GM19395 (cell line): ENCODE measurements at regions not wholly inside any gene's neighbourhood (a gene's known extent, or its start where the extent isn't known, plus 50 kb on each side); places are given as distances from the start of the nearest gene placed in this dataset.
"Not testable (repeated sequence)": the region's sequence is repeated elsewhere in the genome, so short reads cannot be mapped to it uniquely, and the experiment has no call there.

Experiments
- ATAC-seq: cut with Tn5 transposase; IDR thresholded peaks from one replicate; pipeline ENCODE4 v1.9.1; 2021; ENCODE audit warnings: mild to moderate bottlenecking, moderate library complexity; ENCODE audit not compliant: unreplicated experiment

DNA sequence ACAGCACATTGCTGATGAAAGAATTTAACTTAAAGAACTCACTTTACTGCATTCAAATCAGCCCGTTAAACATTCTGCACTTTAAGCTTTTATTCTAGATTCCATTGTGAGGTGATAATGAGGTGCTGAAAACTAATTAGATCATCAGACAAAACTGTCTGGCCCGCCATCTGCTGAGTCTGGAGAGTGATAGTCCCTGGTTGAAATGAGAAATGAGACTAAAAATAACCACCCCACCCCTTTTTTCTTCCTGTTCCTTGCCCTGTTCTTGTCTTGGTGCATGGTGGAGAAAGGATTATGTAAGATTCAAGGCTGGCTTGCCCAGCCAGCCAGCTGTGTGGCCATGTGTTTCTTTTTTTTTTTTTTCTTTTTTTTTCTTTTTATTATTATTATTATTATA is 277.0 kb upstream of the COBL start:
- ATAC-seq, result no peak

DNA sequence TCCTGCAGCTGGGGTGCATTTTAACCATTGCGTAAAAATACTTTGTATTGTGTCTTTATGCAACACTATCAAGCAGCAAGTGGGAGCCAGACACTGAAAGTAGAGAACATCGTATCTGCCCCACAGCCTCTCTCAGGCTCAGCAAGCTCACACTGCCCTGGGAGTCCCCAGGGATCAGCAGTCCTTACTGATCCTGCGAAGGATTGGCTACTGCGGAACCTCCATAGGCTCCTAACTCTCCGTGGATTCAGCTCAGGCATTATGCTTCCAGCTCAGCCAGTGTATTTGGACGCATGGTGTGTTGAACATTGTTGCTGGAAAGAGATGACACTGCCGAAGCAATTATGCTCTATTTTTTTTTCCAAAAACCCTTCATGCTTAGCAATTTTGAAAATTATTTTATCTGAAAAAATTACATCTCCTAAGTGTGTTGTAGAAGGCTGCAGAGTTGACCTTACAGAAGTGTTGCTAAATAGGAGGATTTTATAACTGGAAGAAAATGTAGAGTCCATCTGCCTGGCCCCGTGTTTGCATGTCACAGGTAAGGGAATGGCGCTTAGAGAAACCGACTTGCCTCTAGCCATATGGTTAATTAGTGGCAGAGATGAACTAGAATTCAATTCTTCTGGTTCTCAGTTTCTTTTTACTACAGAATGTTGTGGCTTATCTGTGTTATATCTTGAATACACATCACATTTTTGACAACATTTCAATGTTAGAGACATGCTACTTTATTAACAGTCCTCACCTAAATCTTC is 276.4 kb upstream of the COBL start:
- ATAC-seq, result no peak

DNA sequence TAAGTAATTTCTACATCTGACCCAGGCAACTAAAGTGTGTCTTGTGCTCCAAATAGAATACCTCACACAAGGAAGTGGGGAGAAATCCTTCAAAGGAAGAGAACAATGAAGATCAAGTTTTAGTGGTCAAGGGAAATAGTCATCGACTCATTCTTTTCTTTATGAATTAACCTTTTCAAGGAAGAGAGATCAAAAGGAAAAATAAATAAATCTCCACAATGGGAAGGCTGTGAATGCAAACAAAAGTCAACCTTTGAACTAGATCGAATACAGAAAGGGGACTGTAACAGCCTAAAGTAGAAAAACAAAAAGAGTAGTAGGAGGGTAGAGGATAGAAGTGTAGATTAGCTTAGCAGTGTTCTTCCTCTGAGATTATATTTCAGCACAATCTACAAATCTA is 274.6 kb upstream of the COBL start:
- ATAC-seq, result no peak

DNA sequence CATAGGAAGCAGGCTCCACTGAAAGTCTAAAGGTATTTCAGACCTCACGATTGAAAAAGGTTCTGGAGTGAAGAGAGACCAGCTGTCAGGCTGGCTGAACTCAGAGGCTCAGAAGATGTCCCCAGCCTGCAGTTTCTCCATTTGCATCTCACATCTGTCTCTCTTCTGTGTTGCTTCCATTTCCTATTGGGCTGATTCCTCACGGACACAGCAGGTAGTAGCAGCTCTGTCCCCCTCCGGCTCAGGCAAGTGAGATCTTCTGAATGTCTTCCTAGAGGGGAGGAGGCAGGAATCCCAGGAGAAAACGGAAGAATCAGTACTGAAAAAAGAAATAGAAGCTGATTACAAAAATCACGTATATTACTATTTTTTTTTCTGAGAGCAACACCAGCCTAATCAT is 274.1 kb upstream of the COBL start:
- no peak for ATAC-seq

DNA sequence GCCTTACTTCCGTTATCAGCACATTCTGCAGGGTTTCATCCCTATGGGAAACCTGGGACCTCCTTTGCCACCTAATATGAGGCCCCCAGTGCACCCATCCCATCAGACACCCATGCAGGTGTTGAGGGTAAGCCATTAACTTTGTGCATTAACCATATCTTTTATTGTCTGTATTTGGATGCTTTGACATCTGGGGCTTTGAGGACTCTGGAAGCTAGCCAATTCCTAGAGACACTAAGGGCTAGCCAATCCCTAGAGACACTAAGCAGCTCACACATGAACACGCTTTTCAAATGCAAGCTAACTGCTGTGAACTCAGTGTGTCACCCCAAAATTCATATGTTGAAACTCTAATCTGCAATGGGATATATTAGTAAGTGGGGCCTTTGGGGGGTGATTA is 272.5 kb upstream of the COBL start:
- no peak for ATAC-seq

DNA sequence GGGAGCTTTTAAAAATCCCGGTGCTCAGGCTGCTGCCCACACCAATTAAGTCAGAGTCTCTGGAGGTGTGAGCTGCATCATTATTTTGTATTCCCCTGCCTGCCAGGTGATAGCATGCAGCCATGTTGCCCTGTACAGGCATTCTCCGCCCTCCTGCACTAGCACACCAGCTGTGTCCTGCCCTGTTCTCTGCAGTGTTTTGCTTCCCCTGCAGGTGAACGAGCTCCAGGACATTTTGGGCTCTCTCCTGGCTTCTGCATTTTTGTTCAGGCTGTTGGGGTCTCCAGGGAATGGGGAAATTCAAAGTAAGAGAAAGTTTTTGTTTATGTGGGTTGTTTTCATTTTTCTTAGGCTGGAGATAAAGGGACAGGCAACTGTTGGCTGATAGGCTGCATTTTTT is 271.0 kb upstream of the COBL start:
- ATAC-seq, result no peak

DNA sequence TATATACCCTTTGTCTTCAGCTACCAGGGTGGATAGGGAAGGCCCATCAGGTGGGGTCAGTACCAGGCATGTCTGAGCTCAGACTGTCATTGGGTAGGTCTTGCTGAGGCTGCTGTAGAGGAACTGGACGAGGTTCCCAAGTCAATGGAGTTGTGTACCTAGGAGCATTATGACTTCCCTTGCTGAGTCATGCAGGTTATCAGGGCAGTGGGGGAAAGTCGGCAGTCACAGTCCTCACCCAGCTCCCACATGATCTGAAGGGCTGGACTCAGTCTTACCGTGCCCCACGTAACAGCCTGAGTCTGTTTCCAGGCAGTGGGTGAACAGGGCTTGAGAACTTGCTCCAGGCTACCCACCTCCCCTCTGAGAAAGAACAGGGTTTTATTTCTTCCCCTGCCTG is 260.8 kb upstream of the COBL start:
- ATAC-seq, result no peak

DNA sequence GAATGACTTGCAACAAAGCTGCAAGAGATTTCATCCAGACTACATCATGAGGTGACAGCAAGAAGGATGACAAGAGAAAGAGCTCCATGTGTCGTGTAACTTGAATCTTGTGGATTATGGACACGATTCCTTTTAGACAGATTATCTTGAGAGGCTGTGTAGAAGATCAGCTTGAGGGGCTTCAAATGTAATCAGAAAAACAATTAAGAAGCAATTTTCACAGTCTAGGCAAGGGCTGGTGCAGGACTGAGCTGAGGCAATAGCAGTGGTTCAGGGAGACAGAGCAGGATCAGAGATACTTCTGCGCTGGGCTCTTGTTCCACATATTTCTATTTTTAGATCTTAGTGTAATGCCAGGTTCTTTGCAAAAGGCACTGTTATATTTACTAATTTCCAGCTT is 253.0 kb upstream of the COBL start:
- no peak for ATAC-seq

DNA sequence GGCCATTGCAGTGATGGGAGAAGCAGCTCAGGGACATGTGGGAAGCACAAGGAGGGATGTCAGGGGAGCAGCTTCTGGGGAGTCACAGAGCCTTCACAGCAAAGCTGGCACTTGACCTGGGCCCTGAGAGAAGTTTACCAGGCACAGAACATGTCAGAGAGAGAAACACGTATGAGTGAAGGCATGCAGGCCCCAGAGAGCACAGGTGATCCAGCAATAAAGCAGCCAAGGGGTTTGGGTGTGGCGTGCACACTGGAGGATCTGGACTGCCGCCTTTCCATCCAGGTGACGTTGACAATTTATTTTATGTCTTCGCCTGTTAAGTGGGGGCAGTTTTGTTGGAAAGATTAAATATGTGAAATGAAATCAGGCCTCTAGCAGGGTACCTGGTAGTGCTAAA is 252.6 kb upstream of the COBL start:
- ATAC-seq, result no peak

DNA sequence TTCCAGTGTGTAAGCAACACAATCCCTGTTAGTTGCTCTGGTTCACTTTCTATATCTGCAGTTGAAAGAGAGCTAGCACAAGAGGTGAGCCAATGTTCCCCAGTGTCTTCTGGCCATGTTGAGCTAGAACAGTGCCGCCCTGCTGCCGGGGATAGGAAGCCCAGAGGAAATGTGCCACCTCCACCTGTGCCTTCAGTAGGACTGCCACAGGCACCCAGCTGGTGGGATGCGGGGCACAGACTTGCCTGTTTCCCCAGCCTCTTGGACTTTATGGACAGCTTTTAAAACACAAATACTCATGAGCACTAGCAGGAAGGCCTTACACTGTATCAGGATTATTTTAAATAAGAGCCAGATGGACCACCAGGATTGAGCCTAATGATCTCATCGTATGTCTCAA is 234.5 kb upstream of the COBL start:
- no peak for ATAC-seq

DNA sequence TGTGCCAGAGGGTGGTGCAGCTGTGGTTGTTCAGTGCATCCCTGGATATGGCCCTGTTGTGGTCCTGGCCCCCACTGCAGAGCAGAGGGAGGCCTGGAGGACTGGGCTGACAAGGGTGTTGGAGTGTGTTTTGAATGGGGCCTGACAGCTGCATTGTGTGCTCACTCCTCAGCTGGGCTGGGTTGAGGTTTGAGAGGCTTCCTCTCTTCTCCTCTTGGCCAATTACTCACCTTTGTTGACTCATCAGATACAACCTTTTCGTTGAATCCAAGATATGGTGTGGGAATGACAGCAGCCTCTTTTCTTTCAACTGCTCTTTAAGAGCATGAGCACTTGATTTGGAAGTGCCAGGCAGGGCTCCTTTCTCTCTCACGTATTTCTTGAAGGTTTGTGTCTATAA is 228.5 kb upstream of the COBL start:
- ATAC-seq, result no peak

DNA sequence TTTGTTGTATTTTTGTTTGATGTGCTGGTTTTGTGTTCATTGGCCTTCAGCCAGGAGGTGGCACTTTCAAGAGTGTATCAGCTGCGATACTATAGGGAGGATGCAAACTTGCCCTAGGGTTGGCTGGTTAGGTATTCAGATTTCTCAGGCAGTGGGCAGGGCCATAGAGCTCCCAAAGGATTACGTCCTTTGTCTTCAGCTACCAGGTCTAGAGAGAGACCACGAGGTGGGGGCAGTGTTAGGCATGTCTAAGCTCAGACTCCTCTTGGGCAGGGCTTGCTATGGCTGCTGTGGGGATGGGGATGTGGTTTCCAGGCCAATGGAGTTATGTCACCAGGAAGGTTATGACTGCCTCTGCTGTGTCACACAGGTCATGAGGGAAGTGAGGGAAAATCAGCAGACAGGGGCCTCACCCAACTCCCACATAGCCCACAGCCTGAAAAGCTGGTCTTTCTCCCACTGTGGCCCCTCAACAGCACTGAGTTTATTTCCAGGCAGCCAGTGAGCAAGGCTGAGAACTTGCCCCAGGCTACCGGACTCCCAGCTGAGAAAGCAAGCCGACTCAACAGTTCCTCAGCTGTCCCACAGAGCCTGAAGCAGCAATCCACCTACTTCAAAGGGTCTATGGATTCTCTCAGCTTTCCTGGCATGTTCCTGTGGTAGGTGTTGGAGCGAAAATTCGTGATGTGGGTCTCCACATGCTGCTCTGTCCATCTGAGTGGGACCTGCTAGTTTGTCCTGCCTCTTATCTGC is 227.4 kb upstream of the COBL start:
- no peak for ATAC-seq

DNA sequence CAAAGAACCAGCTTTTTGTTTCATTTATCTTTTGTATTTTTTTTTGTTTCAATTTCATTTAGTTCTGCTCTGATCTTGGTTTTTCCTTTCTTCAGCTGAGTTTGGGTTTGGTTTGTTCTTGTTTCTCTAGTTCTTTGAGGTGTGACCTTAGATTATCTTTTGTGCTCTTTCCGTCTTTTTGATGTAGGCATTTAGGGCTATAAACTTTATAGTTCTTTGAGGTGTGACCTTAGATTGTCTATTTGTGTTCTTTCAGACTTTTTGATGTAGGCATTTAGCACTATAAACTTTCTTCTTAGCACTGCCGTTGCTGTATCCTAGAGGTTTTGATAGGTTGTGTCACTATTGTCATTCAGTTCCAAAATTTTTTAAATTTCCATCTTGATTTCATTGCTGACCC is 224.3 kb upstream of the COBL start:
- not testable (repeated sequence) for ATAC-seq

DNA sequence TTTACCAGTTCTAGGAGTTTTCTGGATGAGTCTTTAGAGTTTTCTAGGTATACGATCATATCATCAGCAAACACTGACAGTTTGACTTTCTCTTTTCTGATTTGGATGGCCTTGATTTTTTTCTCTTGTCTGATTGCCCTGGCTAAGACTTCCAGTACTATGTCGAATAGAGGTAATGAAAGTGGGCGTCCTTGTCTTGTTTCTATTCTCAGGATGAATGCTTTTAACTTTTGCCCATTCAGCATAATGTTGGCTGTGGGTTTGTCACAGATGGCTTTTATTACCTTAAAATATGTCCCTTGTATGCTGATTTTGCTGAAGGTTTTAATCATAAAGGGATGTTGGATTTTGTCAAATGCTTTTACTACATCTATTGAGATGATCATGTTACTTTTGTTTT is 223.2 kb upstream of the COBL start:
- ATAC-seq, result no peak

DNA sequence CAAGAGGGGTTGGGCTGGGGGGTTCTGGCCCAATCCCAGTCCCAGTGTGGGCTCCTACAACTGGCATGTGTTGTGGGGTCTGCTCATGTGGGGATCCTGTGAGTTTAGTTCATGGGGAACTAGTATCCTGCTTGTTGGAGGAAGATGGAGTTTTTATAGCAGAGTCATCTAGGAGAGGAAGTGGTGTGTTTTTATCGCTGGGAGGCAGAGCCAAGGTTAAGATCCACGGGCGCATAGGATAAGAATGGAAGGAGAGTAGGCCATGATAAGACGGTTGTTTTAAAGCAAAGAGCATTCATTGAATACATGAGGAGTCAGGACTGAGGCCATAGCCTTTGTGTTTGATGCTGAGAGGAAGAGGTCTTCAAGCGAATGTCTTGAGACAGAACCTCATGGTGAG is 211.6 kb upstream of the COBL start:
- ATAC-seq, result no peak

DNA sequence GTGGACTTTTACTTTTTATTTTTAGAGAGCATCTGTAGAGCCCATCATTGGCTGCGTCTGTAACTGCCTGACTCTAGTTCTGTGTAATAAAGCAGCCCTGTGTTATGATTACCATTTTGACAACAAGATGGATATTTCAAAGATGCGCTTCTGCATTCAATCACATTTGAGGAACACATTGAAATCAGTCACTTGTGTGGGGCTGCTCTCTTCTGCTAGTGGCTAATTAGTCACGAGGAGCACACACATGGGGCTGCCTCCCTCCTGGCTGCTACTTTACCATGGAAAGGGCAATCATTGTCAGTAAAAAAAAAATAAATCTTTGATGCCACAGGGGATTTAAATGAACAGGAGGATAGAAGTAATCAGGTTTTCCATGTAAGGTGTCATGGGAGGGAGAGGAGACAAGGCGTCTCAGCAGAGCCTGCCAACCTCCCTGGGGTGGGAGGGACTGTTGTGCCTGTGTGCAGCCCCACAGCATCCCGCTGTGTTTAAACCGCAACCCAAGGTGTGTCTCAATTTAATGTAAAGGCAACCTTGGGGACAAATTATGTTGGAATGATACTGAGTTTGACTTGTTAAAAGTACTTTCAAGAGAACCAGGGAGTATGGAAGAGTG is 205.2 kb upstream of the COBL start:
- no peak for ATAC-seq

DNA sequence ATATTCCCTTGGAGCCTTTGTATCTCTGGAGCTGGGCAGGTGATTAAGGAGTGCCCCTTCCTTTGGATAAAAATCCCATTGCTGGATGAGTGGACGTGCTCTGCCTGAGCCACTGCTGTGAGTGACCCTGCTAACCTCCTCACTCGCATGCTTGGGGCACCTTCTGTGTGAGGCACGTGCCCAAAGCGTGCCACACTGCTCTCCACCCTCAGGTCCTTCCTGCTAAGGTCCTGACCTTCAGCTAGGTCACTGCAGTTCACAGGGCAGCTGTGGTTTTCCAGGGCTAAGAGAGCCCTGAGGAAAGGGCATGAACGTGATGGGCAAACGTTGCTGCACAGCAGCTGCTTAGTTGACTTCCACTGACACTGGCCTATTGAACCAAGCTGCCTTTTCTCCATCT is 204.4 kb upstream of the COBL start:
- no peak for ATAC-seq

DNA sequence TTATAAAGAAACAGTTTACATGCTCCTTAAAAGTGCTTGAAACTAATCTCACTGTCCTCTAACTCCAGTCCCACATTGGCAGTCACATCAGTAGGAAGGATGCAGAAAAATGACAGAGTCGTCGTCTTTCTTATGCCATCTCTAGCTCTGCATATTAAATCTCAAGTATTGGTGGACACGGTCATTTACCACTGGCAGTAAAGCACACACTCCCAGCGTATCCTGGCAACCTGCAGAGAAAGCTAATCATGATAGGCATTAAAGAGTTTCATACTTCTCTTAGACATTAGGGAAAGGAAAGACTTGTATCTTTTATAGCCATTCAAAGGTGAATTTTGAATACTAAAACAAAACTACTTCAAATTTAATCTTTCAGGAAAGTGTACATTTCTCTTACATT is 202.0 kb upstream of the COBL start:
- no peak for ATAC-seq

DNA sequence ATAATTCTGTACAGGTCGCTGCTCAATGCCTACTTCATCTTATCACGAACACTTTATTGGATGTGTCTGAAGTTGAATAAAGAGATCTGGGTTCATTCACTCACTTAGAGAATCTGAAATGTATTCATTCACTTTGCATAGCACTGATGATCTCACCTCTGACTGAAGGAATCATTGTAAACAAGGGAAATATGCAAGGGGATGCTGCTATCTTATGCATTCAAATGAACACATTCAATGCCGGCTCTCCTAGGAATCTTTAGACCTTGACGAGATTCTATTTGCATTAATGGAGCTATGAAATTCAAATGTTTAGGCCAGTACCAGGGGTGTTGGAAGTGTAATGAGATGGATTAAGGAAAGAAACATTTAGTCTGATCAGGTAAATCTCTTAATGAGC is 200.6 kb upstream of the COBL start:
- ATAC-seq, result no peak

DNA sequence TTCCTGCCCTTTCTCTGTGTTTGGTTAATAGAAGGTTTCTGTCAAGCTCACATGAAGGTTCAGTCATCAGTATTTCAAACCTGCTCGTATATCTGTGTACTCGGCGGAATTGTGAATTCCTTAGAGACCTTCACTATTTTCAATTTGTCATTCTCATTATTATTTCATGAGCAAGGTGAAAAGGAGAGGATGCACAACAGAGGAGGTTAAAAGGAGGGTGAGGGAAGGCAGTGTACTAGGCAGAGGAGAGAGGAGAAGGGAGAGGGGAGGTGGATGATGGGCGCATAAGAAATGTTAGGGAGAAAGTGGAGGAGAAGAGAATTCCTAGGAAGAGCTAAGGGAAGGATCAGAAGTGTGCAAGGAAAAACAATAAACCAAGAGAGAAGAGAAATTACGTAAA is 185.0 kb upstream of the COBL start:
- no peak for ATAC-seq

DNA sequence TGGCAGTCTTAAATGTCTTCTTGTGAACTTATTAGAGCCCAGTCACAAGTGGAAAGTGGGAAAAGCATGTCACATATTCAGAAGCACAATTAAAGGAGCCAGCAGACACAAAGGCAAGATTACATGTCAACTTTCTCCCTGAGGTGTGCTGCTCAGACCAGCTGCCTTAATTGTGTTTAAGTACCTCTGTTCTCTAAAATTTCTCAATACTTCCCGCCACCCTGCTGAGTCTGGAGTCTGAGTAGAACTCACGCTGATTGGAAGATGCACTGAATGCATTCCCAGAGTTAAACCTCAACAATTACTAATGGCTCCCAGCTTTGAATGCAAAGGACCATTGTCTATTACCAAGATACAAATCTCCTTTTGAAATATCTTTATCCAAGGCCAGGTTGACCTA is 166.4 kb upstream of the COBL start:
- ATAC-seq, result no peak

DNA sequence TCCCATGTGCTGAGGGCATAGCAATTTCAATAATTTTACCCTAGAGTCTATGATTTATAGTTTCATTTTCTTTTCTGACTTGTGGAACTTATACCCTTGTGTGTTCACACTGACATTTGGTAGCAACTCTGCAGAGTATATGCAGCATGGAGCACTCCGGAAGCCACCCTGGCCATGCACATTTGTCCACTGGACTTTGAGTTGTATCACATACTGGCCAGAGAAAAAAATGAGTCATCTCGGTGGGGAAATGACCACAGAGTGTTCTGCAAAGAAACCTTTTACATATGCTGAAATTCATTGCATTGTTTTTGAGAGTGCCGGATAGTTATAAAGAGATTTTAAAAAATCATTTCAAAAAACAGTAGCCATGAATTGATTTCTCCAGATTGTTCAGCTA is 164.8 kb upstream of the COBL start:
- no peak for ATAC-seq
